H9 (cell line): ENCODE measurements at regions not wholly inside any gene's neighbourhood (a gene's known extent, or its start where the extent isn't known, plus 50 kb on each side); places are given as distances from the start of the nearest gene placed in this dataset.

Source experiments
- DNase-seq: peaks from one replicate; pipeline ENCODE4 v3.0.0-alpha.2; 2017
- H2AFZ ChIP-seq: one replicate; pipeline ENCODE4 v1.6.1; 2013; ENCODE audit warnings: mild to moderate bottlenecking, low read length, control low read depth, moderate library complexity
- H2AK5ac ChIP-seq: 2 replicates; pipeline ENCODE4 v1.6.1; 2013; ENCODE audit warnings: low read length, control low read depth, mixed read lengths; ENCODE audit not compliant: insufficient read length
- H2BK120ac ChIP-seq: one replicate; pipeline ENCODE4 v1.6.1; 2013; ENCODE audit warnings: low read depth, mild to moderate bottlenecking, low read length, control low read depth, inconsistent platforms; ENCODE audit not compliant: poor library complexity, severe bottlenecking
- H2BK12ac ChIP-seq: 2 replicates; pipeline ENCODE4 v1.6.1; 2013; ENCODE audit warnings: low read length, control low read depth, mixed read lengths, low read depth; ENCODE audit not compliant: insufficient read length
- H2BK15ac ChIP-seq: 2 replicates; pipeline ENCODE4 v1.6.1; 2013; ENCODE audit warnings: low read depth, low read length, control low read depth
- H2BK20ac ChIP-seq: one replicate; pipeline ENCODE4 v1.6.1; 2013; ENCODE audit warnings: low read depth, mild to moderate bottlenecking, low read length, control low read depth, inconsistent platforms; ENCODE audit not compliant: poor library complexity, severe bottlenecking
- H2BK5ac ChIP-seq: 2 replicates; pipeline ENCODE4 v1.6.1; 2013; ENCODE audit warnings: low read length, control low read depth, mixed read lengths; ENCODE audit not compliant: insufficient read length
- H3K14ac ChIP-seq: 2 replicates; pipeline ENCODE4 v1.6.1; 2013; ENCODE audit warnings: low read length, control low read depth; ENCODE audit not compliant: insufficient read depth
- H3K18ac ChIP-seq: 2 replicates; pipeline ENCODE4 v1.6.1; 2013; ENCODE audit warnings: low read depth, mild to moderate bottlenecking, mixed read lengths, low read length, control low read depth; ENCODE audit not compliant: insufficient read length
- H3K23ac ChIP-seq: 2 replicates; pipeline ENCODE4 v1.6.1; 2013; ENCODE audit warnings: low read length, control low read depth, mixed read lengths, low read depth; ENCODE audit not compliant: insufficient read length
- H3K23me2 ChIP-seq: 2 replicates; pipeline ENCODE4 v1.6.1; 2013; ENCODE audit warnings: low read depth, mild to moderate bottlenecking, mixed read lengths, low read length, control low read depth; ENCODE audit not compliant: insufficient read length, poor library complexity, severe bottlenecking
- H3K27ac ChIP-seq: 2 replicates; pipeline ENCODE4 v1.5.1; 2013; ENCODE audit warnings: low read length, control low read depth, mixed read lengths, low read depth; ENCODE audit not compliant: insufficient read length
- H3K27me3 ChIP-seq: 2 replicates; pipeline ENCODE4 v1.6.1; 2013; ENCODE audit warnings: low read length, control low read depth, inconsistent platforms; ENCODE audit not compliant: insufficient read depth
- H3K4ac ChIP-seq: 2 replicates; pipeline ENCODE4 v1.6.1; 2013; ENCODE audit warnings: low read depth, mild to moderate bottlenecking, control low read depth, inconsistent platforms, low read length, moderate library complexity
- H3K4me1 ChIP-seq: 2 replicates; pipeline ENCODE4 v1.6.1; 2013; ENCODE audit warnings: low read length, control low read depth, inconsistent platforms; ENCODE audit not compliant: insufficient read depth
- H3K4me2 ChIP-seq: 2 replicates; pipeline ENCODE4 v1.6.1; 2013; ENCODE audit warnings: low read length, control low read depth, mixed read lengths; ENCODE audit not compliant: insufficient read length, insufficient read depth
- H3K56ac ChIP-seq: 2 replicates; pipeline ENCODE4 v1.6.1; 2013; ENCODE audit warnings: low read depth, mild to moderate bottlenecking, mixed read lengths, low read length, control low read depth; ENCODE audit not compliant: insufficient read length
- H3K79me1 ChIP-seq: 2 replicates; pipeline ENCODE4 v1.6.1; 2013; ENCODE audit warnings: low read depth, mild to moderate bottlenecking, moderate library complexity, low read length, control low read depth, inconsistent platforms; ENCODE audit not compliant: insufficient read depth, poor library complexity, severe bottlenecking
- H3K79me2 ChIP-seq: 2 replicates; pipeline ENCODE4 v1.6.1; 2013; ENCODE audit warnings: low read length, control low read depth, inconsistent platforms; ENCODE audit not compliant: insufficient read depth
- H3K9ac ChIP-seq: 2 replicates; pipeline ENCODE4 v1.6.1; 2013; ENCODE audit warnings: low read length, control low read depth, mixed read lengths; ENCODE audit not compliant: insufficient read length; ENCODE audit errors: extremely low read depth
- H3K9me3 ChIP-seq: one replicate; pipeline ENCODE4 v1.6.1; 2013; ENCODE audit warnings: low read depth, low read length, inconsistent platforms; ENCODE audit not compliant: control insufficient read depth
- H3T11ph ChIP-seq: one replicate; pipeline ENCODE4 v1.6.1; 2013; ENCODE audit warnings: mild to moderate bottlenecking, low read length, control low read depth, inconsistent platforms
- H4K20me1 ChIP-seq: one replicate; pipeline ENCODE4 v1.6.1; 2013; ENCODE audit not compliant: control insufficient read depth, insufficient read length, insufficient read depth
- H4K5ac ChIP-seq: 2 replicates; pipeline ENCODE4 v1.6.1; 2013; ENCODE audit warnings: low read depth, mild to moderate bottlenecking, mixed read lengths, low read length, control low read depth; ENCODE audit not compliant: insufficient read length
- H4K8ac ChIP-seq: replicated peaks from 2 replicates; pipeline ENCODE4 v1.6.1; 2013; ENCODE audit warnings: low read length, control low read depth, mixed read lengths, low read depth; ENCODE audit not compliant: insufficient read length
- H4K91ac ChIP-seq: 2 replicates; pipeline ENCODE4 v1.6.1; 2013; ENCODE audit warnings: low read depth, mild to moderate bottlenecking, moderate library complexity, mixed read lengths, low read length, control low read depth; ENCODE audit not compliant: insufficient read length
- H3K27ac Mint-ChIP-seq, 3 experiments: 2 replicates in 2 of 3; 3 replicates in 1 of 3; pipeline ENCODE4 v1.8.0; 2020 to 2021; ENCODE audit warnings: mixed read lengths in 3 of 3, mild to moderate bottlenecking in 1 of 3, moderate library complexity in 1 of 3
- H3K27me3 Mint-ChIP-seq: 2 replicates; pipeline ENCODE4 v1.8.0; 2021; ENCODE audit warnings: low read depth, mild to moderate bottlenecking, moderate library complexity, mixed read lengths
- H3K36me3 Mint-ChIP-seq, 3 experiments: 2 replicates in 2 of 3; 3 replicates in 1 of 3; pipeline ENCODE4 v1.8.0; 2020 to 2021; ENCODE audit warnings: low read depth in 3 of 3, mixed read lengths in 3 of 3; ENCODE audit not compliant: insufficient read depth in 1 of 3
- H3K4me1 Mint-ChIP-seq, 2 experiments: 2 replicates each; pipeline ENCODE4 v1.8.0; 2020; ENCODE audit warnings: mixed read lengths in 2 of 2
- H3K4me3 Mint-ChIP-seq, 2 experiments: 2 replicates in 1 of 2; 3 replicates in 1 of 2; pipeline ENCODE4 v1.8.0; 2020 to 2021; ENCODE audit warnings: mild to moderate bottlenecking in 2 of 2, mixed read lengths in 2 of 2, moderate library complexity in 1 of 2
- H3K9me3 Mint-ChIP-seq, 2 experiments: 2 replicates in 1 of 2; 3 replicates in 1 of 2; pipeline ENCODE4 v1.8.0; 2020; ENCODE audit warnings: mild to moderate bottlenecking in 2 of 2, mixed read lengths in 2 of 2, moderate library complexity in 1 of 2
- WGBS: extraction: QIAGEN DNeasy Blood & Tissue Kit; methylation state at CpG from one replicate; pipeline ENCODE4 v1.1.7; 2013; ENCODE audit warnings: missing lambda C conversion rate, low lambda C conversion rate, mixed read lengths; ENCODE audit not compliant: insufficient read length; ENCODE audit errors: extremely low coverage; 5-methylcytosine and 5-hydroxymethylcytosine counted together
- TF ChIP-seq, protein P1 (sequence below): fragments of 200-600 bp; sonication (generic); conservative IDR thresholded peaks from 3 replicates; pipeline ENCODE4 v1.8.0; 2021; ENCODE audit warnings: antibody characterized with exemption, mild to moderate bottlenecking

DNA sequence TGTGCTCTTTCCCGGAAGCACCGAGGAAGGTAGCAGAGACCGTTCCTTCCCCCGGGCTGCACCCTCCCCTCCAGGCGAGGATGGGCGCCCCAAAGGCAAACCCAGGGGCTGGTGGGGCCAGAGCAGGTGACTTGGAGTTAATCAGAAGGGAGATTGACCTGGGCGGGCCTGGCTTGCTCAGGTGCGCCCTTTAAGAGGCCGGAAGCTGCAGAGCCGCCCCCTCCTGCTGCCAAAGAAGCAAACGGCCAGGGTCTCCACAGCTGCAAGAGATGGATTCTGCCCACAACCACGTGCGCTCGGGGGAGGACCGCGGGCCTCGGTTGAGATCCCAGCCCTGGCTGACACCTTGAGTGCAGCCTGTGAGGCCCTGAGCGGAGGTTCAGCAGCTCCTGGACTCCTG lies 218.2 kb upstream of the NAALADL2 start:
- DNase-seq = no peak
- H3K9me3 Mint-ChIP-seq = no peaks in the 10 kb centered on the region
- H2BK20ac ChIP-seq = no peak overlapping the region
- H3K56ac ChIP-seq = no peak overlapping the region
- no peak overlapping the region for H4K5ac ChIP-seq
- H2BK5ac ChIP-seq = no peak overlapping the region
- H3K23me2 ChIP-seq = no peaks in the 10 kb centered on the region
- H2BK120ac ChIP-seq = no peak overlapping the region
- H2AFZ ChIP-seq = no peak overlapping the region
- no peak overlapping the region for H2BK12ac ChIP-seq
- H3K4me3 Mint-ChIP-seq = no peak overlapping the region
- no peak overlapping the region for H2BK15ac ChIP-seq
- H3K9me3 ChIP-seq = no peaks in the 10 kb centered on the region
- no peak overlapping the region for H3K4me2 ChIP-seq
- H3K36me3 Mint-ChIP-seq = no peaks in the 10 kb centered on the region
- no peak overlapping the region for H3T11ph ChIP-seq
- no peak overlapping the region for H3K27ac ChIP-seq
- no peaks in the 10 kb centered on the region for H3K4me1 ChIP-seq
- H3K79me2 ChIP-seq = no peaks in the 10 kb centered on the region
- H3K4ac ChIP-seq = no peak overlapping the region
- no peak overlapping the region for H3K27ac Mint-ChIP-seq
- H3K14ac ChIP-seq = no peak overlapping the region
- WGBS = no CpG with 5 or more reads among the region's 18 CpGs
- no peak overlapping the region for H4K91ac ChIP-seq
- no peaks in the 10 kb centered on the region for H3K79me1 ChIP-seq
- H2AK5ac ChIP-seq = no peak overlapping the region
- H3K18ac ChIP-seq = no peak overlapping the region
- H3K4me1 Mint-ChIP-seq = peaks cover 13% of the 10 kb centered on the region in 2 experiments
- no peaks in the 10 kb centered on the region; the same call in 1 of the 2 replicates for H3K27me3 ChIP-seq
- no peaks in the 10 kb centered on the region for H3K27me3 Mint-ChIP-seq
- TF ChIP-seq, protein P1, sequence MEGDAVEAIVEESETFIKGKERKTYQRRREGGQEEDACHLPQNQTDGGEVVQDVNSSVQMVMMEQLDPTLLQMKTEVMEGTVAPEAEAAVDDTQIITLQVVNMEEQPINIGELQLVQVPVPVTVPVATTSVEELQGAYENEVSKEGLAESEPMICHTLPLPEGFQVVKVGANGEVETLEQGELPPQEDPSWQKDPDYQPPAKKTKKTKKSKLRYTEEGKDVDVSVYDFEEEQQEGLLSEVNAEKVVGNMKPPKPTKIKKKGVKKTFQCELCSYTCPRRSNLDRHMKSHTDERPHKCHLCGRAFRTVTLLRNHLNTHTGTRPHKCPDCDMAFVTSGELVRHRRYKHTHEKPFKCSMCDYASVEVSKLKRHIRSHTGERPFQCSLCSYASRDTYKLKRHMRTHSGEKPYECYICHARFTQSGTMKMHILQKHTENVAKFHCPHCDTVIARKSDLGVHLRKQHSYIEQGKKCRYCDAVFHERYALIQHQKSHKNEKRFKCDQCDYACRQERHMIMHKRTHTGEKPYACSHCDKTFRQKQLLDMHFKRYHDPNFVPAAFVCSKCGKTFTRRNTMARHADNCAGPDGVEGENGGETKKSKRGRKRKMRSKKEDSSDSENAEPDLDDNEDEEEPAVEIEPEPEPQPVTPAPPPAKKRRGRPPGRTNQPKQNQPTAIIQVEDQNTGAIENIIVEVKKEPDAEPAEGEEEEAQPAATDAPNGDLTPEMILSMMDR = no peak
- H4K20me1 ChIP-seq = no peaks in the 10 kb centered on the region
- H3K23ac ChIP-seq = no peak overlapping the region
- no peak overlapping the region for H3K9ac ChIP-seq
- no peak overlapping the region for H4K8ac ChIP-seq
